ENCODE measurements at regions not wholly inside any gene's neighbourhood (a gene's known extent, or its start where the extent isn't known, plus 50 kb on each side); places are given as distances from the start of the nearest gene placed in this dataset.
"Not testable (repeated sequence)": the region's sequence is repeated elsewhere in the genome, so short reads cannot be mapped to it uniquely, and the experiment has no call there.

DNA sequence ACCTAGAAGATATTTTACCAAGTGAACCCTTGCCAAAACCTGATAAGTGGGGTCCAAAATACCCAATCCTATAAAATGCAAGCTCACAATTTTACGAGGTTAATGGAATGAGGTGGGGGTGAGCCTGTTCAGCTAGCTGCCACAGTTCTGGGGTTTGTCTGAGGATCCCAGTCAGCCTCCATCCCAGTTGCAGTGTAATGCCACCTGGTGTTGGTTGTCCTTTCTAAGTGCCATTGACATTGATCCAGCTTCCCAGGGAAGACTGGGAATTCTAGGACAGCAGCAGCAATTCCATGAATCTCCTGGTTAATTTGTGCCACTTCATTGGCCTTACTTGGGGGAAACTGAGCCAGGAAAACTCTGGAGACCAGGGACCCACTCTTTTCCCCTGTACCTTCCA is 298.3 kb downstream of the RWDD3 start:
- DNase-seq (ENCODE audit: low spot score): no peak

DNA sequence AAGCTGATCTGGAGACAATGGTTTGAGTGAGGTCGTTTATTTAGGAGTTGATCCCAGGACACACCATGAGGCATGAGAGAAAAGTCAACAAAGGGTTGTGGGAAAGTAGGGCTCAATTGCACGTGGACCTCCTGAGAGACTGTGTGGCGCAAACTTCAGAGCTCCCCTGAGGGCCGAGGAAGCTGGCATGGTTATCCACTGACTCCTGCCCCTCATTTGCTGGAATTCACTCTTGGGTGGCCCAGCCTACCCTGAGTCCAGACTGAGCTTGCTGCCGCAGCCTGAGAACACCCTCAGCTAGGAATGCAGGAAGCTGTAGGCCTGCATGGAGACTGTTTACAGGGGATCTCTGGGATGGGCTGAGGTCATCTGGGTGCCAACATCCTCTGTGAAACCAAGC is 301.0 kb downstream of the RWDD3 start:
- DNase-seq (ENCODE audit: low spot score): no peak

DNA sequence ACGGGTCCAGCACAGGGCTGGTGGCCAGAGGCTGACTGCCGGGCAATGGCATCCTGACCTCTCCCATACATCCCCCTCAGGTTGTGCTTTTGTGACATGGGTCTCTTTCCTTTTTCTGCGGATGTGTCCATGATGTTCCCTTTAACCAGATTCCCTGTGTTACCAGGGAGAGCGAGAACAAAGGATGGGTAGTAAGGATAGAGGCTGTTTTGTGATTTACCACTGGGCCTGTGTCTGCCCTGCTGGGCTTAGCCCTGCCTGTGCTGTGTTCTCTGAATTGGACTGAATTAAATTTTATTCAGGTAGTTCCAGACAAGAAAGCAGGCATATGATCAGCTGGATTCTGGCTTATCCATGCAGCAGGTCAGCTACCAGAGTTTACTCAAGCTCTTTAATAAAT is 301.6 kb downstream of the RWDD3 start:
- DNase-seq (ENCODE audit: low spot score): no peak

DNA sequence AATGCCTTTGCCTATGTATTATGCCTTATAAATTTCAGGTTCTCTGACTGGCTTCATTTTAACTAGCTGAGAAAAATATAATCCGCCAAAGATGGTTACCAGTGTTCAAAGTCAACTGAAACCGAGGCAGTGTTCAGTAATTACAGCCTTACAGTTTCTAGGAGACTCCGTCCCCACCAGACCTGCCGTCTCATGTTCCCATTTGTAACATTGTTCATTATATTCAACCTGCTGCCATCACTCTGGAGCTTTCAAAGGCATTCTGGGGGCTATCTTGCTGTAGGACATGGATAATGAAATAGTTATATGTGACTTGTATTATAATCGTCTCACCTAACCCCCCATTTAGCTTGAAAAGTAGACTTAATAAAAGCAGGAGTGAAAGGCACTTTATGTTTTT is 302.5 kb downstream of the RWDD3 start:
- DNase-seq (ENCODE audit: low spot score): no peak

DNA sequence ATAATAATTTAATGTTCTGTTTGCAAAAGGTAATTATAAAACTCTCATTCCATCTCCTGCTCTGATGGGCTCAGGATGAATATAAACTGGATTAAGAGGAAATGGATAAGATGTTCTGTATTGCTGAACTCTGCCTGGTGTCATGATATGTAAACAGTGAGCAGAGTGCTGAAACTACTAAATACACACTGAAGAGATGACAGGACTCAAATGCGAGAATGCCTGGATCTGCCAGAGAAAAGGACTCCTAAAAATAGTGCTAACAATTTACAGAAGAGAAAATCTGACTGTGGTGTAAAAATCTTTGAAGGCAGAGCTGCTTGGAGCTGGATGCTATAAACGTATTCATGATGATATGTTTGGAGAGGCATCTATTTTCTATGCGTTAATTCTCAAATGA is 303.2 kb downstream of the RWDD3 start:
- no peak for DNase-seq (ENCODE audit: low spot score)

DNA sequence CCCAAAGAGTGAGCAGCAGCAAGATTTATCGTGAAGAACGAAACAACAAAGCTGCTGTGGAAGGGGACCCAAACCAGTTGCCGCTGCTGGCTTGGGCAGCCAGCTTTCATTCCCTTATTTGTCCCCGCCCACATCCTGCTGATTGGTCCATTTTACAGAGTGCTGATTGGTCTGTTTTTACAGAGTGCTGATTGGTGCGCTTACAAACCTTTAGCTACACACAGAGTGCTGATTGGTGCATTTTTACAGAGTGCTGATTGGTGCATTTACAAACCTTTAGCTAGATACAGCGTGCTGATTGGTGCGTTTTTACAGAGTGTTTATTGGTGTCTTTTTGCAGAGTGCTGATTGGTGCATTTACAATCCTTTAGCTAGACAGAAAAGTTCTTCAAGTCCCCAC is 304.2 kb downstream of the RWDD3 start:
- DNase-seq (ENCODE audit: low spot score): not testable (repeated sequence)

DNA sequence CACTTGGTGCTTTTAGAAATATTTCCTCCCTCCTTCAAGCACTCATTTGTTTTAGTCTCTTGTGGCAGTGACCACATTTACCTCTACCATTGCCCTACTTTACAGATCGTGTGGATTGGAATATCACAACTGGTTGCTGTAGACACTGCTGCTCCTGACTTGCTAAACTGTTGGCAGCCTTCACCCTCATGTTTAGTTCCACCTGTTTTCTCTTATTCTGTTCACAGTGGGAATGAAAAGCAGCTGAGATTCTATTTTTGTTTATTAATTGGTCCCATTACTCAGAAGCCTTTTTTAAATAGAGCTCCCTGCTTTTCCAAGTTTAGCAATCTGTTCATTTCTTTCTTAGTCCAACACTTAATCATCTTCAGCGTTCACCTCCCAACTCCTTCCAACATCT is 308.9 kb downstream of the RWDD3 start:
- DNase-seq (ENCODE audit: low spot score): no peak

DNA sequence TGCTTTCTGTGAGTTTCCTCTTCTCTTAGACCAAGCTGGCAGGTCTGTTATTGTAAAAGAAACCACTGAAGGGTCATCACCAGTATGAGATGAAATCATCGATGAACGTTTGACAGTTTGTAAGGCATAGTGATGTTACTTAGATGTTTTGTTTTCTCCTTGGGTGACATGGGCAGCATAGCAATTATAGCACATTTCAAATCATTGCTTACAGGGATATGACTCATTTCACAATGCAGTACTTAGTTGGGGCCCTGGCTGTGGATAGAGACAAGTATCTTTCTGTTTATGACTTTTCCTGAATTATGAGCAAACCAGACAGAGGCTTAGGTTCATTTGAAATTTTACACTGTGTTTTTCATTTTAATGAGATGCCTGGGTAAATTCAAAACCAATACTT is 313.0 kb downstream of the RWDD3 start:
- no peak for DNase-seq (ENCODE audit: low spot score)

DNA sequence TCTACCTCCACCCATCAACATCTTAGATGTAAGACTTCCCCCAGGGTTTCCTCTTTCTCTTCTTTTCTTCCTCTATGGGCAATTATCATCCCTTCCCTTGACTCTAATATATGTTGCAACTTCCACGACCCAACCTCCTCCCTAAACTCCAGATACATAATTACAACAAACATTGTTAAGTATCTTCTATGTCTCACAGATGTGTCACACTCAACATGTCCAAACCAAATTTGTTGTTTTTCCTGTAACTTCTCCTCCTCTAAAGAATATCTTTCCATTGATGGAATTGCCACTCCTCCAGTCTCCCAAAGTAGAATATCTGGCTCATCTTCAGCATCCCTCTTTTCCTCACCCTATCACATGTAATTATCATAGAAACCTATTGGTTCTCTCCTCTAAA is 314.2 kb downstream of the RWDD3 start:
- DNase-seq (ENCODE audit: low spot score): no peak

DNA sequence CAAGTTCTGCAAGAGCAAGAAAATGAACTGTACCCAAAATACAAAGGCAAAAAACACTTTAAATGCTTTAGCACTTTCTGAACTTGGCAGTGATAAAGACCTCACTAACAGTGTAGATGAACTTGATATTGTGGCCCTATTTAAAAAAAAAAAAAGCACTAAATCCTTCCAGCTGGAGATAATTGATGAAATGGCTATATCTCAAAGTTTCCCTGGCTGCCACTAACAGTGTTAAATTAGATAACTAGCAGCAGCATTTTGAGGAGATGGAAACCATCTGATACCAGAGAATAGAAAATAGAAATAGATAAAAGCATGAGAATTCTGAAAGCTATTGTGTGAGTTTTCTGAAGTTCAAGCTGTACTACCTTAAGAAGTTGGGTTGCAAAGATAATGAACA is 317.2 kb downstream of the RWDD3 start:
- DNase-seq (ENCODE audit: low spot score): no peak

DNA sequence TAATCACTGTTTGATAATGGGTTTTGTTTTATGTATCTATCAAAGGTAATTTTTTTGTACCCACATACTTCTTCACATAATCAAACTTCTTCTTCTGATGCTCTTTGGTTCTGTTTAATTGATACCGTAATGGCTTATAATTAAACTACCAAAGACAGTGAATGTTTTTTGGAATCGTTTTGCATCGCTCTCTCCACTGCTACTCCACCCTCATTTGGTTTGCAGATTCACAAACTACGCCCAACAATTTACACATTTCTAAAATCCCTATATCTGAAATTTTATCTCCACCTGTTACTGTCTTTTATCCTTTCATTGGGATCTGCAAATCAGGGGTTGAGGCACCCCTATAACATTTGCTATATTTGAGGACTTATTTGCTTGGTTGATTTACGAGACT is 319.6 kb downstream of the RWDD3 start:
- DNase-seq (ENCODE audit: low spot score): no peak

DNA sequence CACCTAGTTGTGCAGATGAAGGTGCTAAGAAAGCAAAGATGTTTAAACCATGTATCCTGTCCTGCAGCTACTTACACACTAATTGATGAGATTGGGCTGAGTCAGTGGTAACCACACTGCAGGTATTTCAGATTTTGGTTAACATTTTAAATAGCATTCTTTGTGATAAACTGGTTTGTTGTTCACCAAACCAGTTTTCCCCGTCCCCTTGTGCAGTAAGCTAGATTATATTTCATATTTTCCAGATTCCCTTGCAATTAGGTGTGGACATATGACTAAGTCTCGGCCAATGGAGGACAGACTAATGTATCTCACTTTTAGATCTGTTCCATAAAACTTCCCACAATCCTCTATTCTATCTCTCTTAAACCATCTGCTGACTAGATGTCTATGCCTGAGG is 320.4 kb downstream of the RWDD3 start:
- DNase-seq (ENCODE audit: low spot score): no peak

DNA sequence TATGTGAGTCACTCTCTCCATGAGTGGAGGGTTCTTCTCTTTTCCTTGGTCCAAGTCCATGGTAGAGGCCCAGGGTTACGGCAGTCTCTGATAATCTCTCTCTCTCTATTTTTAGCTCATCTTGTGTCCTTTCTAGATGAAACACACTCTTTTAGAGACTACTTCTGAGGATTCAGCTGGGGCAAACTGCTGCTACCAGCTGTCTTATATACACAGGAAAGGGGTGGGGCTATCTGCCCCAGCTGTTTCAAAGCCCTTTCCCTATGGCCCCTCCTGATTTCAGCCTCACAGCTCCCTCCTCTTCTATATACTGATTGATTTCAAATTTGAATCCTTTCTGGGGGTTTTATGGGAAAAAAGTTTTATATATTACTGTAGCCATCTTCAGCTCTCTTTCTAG is 324.8 kb downstream of the RWDD3 start:
- DNase-seq (ENCODE audit: low spot score): no peak

DNA sequence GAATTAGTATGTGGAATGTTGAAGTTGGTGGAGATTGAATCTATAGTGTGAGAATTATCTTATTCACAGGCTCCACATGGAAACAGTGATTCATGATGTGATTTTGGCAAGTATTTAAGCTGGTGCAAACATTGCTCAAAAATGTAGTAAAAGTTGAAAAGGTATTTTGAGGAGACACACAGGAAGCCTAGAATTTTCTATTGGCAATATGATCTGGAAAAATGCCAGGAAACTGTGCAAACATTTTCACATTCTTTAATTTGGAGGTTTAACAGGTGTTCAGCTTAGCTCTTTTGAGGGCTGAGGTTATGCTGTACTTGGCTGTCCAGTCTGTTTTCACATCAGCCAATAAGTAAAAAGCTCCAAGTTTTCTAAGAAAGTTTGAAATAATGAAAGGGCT is 327.3 kb downstream of the RWDD3 start:
- no peak for DNase-seq (ENCODE audit: low spot score)

DNA sequence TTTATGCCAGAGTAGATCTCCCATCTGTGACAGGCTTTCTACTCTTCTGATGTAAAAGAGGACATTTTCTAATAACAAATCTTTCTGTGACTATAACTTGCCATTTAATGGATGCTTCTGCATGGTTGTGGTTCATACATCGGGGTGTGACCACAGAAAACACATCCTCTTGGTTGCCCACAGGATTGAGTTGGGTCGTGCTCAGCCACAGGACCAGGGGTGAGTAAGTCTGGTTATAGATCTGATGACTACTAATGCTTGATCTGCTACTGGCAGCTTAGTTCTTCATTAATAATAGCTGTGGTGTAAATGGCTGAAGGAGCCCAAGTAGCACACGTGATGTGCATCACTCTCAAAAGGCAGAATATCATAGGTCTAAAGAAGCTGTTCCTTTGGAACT is 328.2 kb downstream of the RWDD3 start:
- DNase-seq (ENCODE audit: low spot score): no peak

DNA sequence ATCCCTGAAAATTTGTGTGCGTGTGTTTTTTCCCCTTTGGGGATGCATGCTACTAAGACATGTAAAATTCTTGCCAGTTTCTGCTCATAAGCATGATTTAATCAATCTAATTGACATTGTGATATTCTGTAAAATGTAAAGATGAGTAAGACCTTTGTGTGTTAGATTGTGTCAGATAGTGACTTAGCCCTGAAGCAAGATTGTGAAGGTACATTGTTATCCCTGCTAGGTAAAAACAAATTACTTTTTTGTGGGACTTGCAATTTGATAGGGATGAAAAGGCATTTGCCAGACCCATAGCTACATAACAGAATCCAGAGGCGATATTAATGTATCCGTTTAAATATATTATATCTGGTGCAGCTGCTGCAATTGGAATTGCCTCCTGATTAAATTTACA is 338.0 kb downstream of the RWDD3 start:
- no peak for DNase-seq (ENCODE audit: low spot score)

DNA sequence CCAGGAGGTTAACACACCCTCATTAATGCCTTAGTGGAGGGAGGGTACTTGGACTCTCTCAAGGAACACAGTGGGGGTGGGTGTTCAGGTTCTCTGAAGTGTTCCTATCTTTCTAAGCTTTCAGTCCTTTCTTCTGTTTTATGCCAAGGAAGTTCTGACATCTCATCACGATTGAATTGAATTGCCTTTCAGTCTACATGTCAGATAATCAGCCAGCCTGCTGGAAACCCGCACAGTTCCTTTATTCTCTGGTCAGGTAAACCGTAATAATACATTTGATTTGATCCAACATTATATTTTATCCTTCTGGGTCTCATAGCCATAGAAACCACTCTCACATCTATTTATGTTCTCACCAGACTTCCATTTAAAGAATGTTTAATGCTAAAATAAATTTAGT is 339.0 kb downstream of the RWDD3 start:
- DNase-seq (ENCODE audit: low spot score): no peak

DNA sequence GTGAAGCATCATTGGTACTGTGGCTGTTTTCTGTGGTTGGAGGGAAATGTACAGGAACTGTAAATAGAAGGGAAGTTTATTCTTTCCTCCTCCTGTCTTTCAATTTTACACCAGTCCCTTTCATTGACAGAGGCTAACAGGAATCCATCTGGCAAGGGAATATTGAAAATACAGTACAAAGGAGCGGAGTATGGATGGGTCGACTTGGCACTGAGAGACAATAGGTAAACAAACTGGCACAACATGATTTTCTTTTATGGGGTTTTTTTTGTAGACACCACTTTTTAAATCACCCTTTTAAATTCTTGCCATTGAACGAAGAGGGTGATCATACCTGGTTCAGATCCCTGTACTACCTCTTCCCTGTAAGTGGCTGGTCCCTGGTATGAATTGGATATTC is 341.3 kb downstream of the RWDD3 start:
- no peak for DNase-seq (ENCODE audit: low spot score)

DNA sequence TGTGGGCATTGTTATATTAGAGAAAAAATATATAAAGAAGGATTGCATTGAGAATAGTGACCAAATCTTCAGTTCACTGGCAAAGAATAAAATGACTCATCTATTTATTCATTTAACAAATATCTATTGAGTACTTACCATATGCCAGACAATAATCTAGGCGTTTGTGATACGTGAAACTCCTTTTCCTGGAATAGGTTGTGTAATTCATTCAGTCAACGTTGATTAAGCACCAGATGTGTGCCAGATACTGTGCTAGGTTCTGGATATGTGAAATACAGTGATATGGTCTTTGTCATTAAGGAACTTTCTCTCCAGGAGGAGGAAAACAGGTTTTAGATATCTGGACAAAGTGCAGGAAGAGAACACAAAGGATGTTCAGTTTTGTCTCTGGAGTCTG is 344.5 kb downstream of the RWDD3 start:
- DNase-seq (ENCODE audit: low spot score): no peak

DNA sequence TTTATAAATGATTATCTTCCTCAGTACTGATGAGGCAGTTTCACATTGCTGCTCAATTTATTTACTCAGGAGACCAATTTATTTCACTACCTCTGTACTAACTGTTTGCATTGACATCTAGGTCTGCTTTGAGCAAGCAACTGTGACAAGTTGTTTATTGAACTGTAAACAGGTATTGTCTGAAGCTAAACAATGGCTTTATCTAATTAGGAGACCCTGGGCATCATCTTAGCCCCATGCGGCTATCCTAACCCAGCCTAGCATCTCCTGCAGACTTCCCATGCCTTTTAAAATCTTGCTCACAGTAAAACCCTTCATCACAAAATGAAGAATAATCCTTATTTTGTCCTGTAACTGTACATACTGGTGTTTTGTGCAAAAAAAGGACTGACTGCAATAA is 348.2 kb downstream of the RWDD3 start:
- DNase-seq (ENCODE audit: low spot score): no peak

DNA sequence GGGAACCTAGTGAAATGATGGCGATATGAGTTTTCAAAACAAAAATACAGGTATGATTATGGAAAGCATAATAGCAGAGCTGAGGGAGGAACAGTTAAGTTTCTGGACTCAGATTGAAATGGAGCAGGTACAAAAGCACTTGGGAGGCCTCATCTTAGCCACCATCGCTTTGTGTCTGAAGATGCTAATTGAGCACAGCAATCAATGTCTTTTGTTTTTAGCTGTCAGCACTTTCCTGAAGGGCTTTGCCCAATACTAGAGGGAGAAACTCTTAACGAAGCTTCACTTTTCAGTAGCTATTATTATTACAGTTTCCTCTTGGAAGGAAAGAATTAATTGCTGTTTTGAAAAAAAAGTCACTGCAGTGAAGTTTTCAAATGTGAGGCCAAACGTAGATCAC is 348.7 kb downstream of the RWDD3 start:
- no peak for DNase-seq (ENCODE audit: low spot score)

DNA sequence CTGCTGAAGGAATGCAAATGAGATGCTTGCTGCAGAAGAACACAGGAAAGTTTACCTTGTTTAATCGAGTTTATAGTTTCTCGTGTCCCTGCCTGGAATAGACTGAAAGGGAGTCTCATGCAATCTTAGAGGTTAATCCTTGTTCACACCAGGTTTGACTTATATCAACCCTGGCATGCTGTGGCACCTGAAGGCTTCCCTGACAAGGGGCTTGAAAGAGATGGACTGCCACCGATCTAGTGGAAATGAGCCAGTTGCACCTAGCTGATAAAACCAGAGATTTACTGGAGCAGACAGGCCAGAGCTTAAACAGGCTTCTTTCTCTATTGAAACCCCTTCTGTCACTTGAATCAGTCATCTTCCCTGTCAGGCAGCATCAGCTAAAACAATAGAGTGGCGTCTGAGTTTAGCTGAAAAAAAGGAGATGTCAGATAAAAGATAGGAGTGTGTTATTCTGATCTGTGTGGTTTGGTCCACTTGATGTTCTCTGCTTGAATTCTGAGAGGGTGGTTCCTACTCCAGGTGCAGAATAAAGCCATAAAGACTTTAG is 349.7 kb downstream of the RWDD3 start:
- DNase-seq (ENCODE audit: low spot score): no peak

DNA sequence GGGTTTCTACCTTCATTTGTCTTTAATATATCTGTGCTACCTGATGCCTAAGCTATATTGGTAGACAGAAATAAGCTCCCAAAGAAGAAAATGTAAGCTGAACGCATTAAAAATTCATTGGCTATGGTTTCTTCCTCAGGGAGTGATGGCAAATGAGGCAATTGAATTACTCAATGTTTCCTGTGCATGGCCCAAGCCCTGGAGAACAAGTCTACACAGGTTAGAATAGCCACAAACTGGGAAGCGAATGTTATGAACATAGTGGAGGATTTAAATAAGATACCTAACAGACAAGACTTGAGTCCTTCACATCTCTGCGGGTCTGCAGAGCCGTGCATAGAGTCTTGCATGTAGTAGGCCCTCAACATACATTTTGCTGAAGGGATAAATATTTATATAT is 350.3 kb downstream of the RWDD3 start:
- DNase-seq (ENCODE audit: low spot score): no peak

DNA sequence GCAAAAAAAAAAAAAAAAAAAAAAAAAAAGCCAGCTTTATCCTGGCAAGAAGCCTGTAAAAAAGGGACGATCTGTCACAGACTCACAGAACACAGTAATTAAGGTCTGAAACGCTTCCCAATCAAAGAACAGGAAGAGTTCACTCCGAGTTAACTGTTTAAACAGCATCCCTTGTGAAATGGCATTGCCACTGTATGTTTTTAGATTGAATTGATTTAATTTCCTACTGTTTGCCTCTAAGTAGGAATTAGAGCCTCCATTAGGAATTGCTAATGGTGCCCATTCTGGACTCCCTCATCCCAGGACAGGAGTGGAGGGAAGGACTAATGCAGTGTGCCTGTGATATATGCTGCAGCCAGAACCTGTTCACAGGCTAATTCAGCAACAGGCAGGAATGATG is 370.8 kb downstream of the RWDD3 start:
- DNase-seq (ENCODE audit: low spot score): no peak

DNA sequence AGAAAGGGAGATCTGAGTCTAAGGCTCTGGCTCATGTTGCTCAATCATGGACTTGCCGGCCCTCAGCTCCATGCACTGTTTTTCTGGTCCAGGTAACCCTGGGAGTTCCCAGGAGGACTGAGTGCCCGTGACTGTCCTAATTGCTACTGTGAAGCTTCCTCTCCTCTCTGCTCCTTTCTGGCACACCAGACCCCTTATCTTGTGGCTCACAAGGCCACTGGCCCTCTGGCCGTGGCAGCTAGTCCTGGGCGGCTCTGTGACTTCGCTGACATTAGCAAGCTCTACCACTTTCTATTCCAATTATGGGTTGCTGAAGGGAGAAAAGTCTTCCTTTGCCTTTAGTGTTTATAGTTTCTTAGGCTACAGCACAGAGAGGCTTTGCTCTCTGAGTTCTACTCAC is 380.2 kb downstream of the RWDD3 start:
- no peak for DNase-seq (ENCODE audit: low spot score)

Data from GM03348 (cell line).